Renal pelvis (tissue), 1 donor: ENCODE measurements at regions not wholly inside any gene's neighbourhood (a gene's known extent, or its start where the extent isn't known, plus 50 kb on each side); places are given as distances from the start of the nearest gene placed in this dataset.
"Not testable (repeated sequence)": the region's sequence is repeated elsewhere in the genome, so short reads cannot be mapped to it uniquely, and the experiment has no call there.

Experiments used
- DNase-seq: peaks from one replicate; pipeline ENCODE4 v3.0.0-alpha.2; 2013

- no peak for DNase-seq
Observed at GRCh38 chr4:1530356-1530755, 124.1 kb upstream of the NKX1-1 start.

DNA sequence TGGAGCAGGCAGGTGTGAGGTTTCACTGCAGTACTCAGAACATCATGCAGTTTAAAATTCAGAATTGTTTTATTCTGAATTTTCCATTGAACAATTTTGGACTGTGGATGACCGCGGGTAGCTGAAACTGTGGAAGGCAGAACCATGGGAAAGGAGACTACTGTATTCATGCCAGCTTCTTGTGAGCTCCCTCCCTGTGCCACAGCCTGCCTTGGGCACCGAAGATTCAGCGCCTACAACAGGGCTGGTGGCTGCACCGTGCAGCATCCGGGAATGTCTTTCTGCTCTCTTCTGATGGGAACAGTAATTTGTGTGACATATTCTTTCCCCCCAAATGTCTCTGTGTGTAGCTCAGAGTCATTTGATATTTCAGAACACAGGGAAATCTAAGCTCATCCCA is 118.5 kb upstream of the NKX1-1 start:
- no peak for DNase-seq

DNA sequence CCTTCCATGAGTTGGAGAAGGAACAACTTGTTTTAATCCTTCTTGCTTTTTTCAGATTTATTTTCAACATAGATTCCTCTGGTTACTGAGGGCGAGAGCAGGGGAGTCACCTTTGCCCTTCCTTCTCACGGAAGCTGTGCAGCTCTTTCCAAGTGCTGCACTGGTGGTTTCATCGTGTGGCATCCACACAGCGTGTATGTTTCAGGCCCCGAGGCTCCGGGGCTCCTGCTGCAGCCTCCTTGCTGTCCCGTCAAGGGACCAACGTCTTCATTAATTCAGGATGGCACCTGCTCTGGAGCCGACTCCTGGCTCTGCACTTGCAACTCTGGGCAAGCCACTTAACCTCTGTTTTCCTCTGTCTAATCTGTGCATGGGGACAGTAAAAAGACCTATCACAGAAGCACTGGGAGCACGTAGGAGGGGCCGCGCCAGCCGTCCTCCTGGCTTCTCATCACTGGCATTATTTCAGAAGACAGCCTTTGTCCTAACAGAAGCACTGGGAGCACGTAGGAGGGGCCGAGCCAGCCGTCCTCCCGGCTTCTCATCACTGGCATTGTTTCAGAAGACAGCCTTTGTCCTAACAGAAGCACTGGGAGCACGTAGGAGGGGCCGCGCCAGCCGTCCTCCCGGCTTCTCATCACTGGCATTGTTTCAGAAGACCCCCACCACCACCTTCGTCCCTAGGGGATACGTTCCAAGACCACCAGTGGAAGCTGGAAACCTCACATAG is 117.8 kb upstream of the NKX1-1 start:
- DNase-seq = no peak

- no peak for DNase-seq
Observed at GRCh38 chr4:1523506-1523905, 117.3 kb upstream of the NKX1-1 start.

DNA sequence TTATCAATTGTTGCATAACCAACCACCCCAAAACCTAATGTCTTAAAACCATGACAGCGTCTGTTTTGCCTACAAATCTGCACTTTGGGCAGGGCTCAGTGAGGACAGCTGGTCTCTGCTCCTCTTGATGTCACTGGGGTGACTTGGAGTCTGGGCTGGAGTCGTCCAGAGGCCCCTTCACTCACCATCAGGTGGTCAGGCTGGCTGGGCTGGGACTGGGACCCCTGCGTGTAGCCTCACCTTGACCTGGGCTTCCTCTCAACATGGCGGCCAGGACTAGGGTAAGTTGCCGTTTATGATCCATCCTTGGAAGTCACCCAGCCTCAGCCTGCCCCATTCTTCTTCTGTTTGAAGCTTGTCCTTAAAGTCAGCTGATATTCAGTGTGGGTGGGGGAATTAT is 116.8 kb upstream of the NKX1-1 start:
- no peak for DNase-seq

- DNase-seq = no peak
Observed at GRCh38 chr4:1522606-1523005, 116.4 kb upstream of the NKX1-1 start.

DNA sequence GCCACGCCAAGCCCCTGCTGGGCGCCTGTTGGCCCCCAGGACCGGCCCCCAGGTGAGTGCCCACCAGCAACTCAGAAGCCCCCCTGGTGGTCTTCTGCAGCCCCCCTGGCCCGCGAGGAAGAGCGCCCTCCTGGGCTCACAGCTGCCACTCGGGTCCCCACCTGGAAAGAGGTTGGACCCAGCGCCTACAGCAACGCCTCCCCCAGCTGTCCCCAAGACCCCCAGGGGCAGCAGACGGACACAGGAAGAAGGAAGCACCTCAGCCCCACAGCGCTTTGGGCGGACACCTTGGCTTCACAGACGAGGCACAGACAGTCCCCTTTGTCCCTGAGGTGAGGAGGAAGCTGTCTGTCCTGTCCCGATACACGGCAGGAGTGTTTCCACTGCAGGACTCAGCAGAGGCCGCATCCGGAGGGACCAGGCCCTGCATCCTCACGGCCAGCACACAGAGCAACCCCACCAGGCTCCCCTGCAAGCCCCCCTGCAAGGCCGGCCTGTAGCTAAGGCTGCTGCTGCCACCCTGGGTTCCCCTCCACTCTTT is 115.6 kb upstream of the NKX1-1 start:
- no peak for DNase-seq

DNA sequence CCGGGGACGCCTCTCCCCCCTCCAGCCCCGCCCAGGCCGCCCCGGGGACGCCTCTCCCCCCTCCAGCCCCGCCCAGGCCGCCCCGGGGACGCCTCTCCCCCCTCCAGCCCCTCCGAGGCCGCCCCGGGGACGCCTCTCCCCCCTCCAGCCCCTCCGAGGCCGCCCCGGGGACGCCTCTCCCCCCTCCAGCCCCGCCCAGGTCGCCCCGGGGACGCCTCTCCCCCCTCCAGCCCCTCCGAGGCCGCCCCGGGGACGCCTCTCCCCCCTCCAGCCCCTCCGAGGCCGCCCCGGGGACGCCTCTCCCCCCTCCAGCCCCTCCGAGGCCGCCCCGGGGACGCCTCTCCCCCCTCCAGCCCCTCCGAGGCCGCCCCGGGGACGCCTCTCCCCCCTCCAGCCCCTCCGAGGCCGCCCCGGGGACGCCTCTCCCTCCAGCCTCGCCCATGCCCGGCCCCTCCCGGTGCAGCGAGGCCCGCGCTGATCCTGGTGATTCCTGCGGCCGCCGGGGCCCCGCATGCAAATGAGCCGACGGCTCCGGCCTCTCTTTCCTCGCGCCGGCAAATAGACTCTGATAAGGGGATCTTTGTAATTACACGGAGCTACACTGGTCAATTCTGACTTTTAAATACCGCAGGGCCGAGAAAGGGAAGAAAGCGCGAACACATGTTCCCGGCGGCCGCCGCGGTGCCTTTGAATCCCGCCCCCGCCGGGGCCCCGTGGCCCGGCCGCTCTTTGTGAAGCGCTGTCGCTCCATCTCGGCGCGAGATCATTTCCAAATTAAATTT is 114.7 kb upstream of the NKX1-1 start:
- DNase-seq = not testable (repeated sequence)

GRCh38 chr4:1519787-1520661 is 113.8 kb upstream of the NKX1-1 start:
- DNase-seq = no peak

DNA sequence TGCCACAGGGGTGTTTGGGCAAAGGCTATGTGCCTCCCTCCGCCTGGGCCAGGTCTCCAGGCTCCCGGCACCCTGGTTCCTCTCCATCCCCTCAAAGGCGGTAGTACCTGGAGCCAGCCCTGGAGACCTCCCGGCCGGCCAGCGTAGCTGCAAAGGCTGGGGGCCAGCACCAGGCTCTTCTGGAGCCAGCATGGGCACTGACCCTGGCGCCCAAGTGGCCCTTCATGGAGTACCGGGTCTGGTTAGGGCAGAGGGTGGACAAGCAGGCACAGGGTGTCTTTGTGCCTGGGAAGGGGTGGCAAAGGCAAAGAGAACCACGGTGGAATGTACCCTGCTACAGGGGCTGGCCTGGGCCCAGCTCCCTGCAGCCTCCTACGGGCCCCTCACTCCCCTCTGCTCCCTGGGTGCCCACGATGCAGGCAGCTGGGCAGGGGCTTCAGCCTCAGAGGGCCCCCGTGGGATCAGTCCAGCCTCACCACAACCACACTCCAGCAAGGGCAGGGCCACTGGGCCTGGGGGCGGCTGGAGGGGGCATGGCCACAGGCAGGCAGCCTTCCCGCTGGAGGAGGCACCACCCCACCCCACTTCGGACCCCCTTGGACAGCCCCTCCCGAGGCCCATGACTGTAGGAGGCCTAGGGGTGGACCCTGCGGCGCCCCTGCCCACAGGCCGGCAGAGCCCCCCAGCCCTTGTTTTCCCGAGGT is 112.9 kb upstream of the NKX1-1 start:
- no peak for DNase-seq

DNA sequence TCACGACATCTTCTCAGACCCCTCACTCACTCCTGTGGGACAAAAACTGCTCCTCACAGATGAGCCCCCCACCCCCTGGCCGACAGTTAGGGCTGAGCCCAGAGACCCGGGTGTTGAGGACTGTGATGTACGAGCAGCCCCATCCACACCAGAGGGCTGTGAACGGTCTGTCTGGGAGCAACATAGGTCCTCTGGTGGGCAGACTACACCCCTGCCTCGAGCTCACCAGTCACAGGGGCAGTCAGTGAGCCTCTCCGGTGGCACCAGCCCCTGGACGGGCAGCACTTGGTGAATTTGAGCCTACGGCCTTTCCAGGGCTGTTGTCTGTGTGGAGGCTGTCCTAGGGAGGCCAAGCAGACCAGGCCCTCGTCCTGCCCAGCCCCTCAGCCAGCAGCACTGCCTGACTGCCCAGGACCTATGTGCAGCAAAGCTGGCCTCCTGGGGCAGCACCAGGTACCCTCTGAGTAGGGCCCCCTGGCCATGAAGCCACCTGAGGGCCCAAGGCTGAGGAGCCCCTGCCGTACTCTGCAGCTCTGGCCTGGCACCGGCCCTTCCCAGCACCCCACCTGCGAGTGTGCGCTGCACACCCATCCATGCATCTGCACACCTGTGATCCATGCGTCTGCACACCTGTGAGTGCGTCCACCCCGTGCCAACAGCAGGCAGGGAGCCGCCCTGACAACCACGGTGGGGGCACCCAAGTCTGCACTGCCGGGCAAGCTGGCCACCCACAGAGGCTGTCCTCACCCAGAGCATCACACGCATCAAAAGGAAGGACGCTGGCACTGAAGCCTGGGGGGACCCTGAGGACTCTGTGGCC is 111.6 kb upstream of the NKX1-1 start:
- DNase-seq = no peak

DNA sequence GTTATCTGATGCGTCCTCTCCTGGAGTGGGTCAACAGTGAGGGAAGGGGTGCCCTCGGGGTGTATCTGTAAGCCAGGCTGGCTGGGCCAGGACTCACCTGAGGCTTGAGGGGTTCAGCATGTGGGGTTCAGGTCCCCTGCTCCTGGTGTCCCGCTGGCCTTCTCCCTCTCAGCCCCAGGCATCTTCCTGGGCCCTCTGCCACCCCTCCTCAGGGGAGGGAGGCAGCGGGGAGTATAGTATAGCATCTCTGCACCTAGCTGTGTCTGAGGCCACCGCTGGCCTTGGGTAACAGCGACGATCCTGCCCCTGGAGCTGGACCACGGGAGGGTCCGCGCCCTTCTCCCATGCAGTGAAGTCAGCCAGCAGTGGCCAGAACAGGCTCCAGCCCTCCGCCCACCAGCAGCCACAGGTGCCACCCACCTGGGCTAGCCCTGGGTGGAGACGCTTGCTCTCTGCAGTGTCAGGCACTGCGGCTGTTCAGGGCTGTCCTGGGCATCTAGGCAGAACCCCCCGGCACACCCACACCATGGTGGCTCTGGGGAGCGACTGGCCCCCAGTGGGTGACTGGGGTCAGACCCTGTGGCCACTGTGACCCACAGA is 110.7 kb upstream of the NKX1-1 start:
- DNase-seq = no peak

DNA sequence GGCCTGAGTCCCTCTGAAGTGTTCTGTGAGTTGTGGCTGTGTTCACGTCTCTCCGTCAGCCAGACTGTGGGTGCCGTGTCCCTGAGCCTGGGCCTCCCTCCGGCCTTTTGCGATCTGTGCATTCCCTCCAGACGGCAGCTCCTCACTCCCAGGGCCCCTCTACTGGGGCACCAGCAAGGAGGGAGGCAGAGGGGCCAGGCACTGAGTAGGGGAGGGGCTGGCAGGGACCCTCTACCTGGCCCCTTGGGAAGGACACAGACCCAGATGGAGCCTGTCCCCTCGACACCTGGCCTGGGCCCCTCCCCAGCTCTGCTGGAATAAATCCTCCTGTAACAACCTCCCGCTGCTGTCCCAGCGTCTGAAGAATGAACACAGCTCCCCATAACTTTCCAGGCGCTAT is 110.0 kb upstream of the NKX1-1 start:
- no peak for DNase-seq

GRCh38 chr4:1515763-1516162 is 109.5 kb upstream of the NKX1-1 start:
- DNase-seq = no peak

- DNase-seq = no peak
Observed at GRCh38 chr4:1515156-1515555, 108.9 kb upstream of the NKX1-1 start.

- DNase-seq = no peak
Observed at GRCh38 chr4:1514612-1515011, 108.4 kb upstream of the NKX1-1 start.

DNA sequence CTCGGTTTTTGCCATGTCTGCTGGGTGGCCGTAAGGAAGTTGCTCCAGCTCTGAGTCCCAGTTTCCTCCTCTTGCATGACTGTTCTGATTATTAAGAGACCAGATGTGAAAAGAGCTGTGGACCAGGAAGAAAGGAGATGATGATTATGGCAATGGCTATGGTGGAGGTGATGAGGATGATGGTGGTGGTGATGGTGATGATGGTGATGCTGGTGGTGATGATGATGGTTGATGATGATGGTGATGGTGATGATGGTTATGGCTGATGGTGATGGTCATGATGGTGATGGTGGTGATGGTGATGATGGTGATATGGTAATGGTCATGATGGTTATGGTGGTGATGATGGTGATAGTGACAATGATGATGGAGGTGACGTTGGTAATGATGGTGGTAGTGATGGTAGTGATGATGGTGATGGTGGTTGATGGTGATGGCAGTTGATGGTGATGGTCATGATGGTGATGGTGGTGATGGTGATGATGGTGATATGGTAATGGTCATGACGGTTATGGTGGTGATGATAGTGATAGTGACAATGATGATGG is 107.8 kb upstream of the NKX1-1 start:
- DNase-seq = no peak

DNA sequence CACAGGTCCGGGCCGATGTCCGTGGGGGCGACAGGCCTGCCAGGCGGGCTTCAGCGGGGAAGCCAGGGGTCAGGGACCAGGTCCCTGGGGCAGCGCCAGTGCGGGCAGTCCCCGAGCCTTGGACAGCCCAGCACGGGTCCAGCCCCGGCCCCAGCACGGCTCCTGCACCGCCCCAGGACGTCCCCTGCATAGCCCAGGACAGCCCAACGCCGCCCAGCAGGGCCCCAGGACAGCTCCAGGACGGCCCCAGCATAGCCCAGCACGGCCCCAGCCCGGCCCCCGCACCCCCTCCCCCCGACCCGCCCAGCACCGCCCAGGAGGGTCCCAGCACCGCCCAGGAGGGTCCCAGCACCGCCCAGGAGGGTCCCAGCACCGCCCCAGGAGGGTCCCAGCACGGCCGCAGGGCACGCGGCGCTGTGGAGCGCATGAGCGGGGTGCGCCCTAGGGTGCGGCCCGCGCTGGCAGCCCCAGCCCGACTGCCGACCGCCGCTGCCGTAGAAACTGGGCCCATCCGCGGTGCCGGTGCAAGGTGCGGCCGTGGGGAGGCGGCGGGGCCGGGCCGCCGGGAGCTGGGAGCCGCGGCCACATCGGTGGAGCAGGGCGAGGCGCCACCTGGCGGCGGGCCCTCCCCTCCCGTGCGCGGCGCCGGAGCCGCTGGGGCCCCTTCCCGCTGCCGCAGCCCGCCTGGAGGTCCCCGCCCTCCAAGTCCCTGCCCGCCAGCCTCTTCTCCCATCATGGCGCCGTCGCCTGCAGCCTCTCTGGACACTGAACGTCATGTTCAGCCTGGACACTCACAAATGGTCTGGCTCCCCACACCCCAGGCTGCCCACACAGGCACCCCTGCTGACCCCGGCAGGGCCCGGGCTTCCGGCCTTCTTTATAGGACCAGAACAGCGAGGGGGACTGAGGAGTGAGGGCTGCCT is 106.8 kb upstream of the NKX1-1 start:
- DNase-seq = no peak
